OCI-LY3 (cell line): ENCODE measurements at regions not wholly inside any gene's neighbourhood (a gene's known extent, or its start where the extent isn't known, plus 50 kb on each side); places are given as distances from the start of the nearest gene placed in this dataset.

Source experiments
- EZH2phosphoT487 ChIP-seq: fragments of 200-600 bp; shearing (Covaris generic); IDR thresholded peaks from 2 replicates; pipeline ENCODE4 v1.6.1; 2018; ENCODE audit warnings: antibody characterized with exemption, mixed run types, low read depth
- TF ChIP-seq, protein P1 (sequence below): fragments of 200-600, 300-600 bp; sonication (generic); IDR thresholded peaks from 2 replicates; pipeline ENCODE4 v1.5.1; 2014; ENCODE audit warnings: antibody characterized with exemption, low read length, low read depth

- TF ChIP-seq, protein P1, sequence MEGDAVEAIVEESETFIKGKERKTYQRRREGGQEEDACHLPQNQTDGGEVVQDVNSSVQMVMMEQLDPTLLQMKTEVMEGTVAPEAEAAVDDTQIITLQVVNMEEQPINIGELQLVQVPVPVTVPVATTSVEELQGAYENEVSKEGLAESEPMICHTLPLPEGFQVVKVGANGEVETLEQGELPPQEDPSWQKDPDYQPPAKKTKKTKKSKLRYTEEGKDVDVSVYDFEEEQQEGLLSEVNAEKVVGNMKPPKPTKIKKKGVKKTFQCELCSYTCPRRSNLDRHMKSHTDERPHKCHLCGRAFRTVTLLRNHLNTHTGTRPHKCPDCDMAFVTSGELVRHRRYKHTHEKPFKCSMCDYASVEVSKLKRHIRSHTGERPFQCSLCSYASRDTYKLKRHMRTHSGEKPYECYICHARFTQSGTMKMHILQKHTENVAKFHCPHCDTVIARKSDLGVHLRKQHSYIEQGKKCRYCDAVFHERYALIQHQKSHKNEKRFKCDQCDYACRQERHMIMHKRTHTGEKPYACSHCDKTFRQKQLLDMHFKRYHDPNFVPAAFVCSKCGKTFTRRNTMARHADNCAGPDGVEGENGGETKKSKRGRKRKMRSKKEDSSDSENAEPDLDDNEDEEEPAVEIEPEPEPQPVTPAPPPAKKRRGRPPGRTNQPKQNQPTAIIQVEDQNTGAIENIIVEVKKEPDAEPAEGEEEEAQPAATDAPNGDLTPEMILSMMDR, result no peak
- TF ChIP-seq EZH2phosphoT487, result no peak
These were observed 268.0 kb downstream of the TFAP2A start for GRCh38 chr6:10146715-10147451.
